SK-N-SH (cell line): ENCODE measurements at regions not wholly inside any gene's neighbourhood (a gene's known extent, or its start where the extent isn't known, plus 50 kb on each side); places are given as distances from the start of the nearest gene placed in this dataset.

Experiments
- CTCF ChIA-PET: fragments of 300-600, 350-600 bp; formaldehyde crosslinking; extraction: SDS; loops from one replicate; lab custom pipeline; 2021; lab: Yijun Ruan, JAX
- POLR2A ChIA-PET: fragments of 350-600 bp; sonication (Branson Sonifier 250); formaldehyde crosslinking; extraction: SDS; loops from one replicate; lab custom pipeline; 2020; ENCODE audit warnings: antibody characterized with exemption, inconsistent platforms; lab: Yijun Ruan, JAX
- DNase-seq: peaks from one replicate; pipeline ENCODE4 v3.0.0; 2012
- H2AFZ ChIP-seq: fragments of 200-600 bp; sonication (generic); 2 replicates; pipeline ENCODE4 v1.8.1; 2016; ENCODE audit warnings: antibody characterized with exemption, mild to moderate bottlenecking, low read depth
- H3F3A ChIP-seq: fragments of 200-600 bp; sonication (generic); replicated peaks from 2 replicates; pipeline ENCODE3; 2016; ENCODE audit warnings: antibody characterized with exemption, mild to moderate bottlenecking; ENCODE audit not compliant: insufficient read depth
- H3K27ac ChIP-seq, 2 experiments: fragments of 200-500 bp in 1 of 2; fragments of 200-600 bp in 1 of 2; sonication (Bioruptor generic) in 1 of 2; sonication (generic), shearing (Covaris generic) in 1 of 2; 2 replicates each; pipeline versions ENCODE4 v1.5.1 to v1.6.1; 2014 to 2016; ENCODE audit warnings: low read depth in 2 of 2, inconsistent platforms in 1 of 2, low read length in 1 of 2, mild to moderate bottlenecking in 1 of 2, mixed read lengths in 1 of 2
- H3K27me3 ChIP-seq: fragments of 200-600 bp; sonication (generic), shearing (Covaris generic); 2 replicates; pipeline ENCODE4 v1.6.1; 2016; ENCODE audit warnings: mixed run types; ENCODE audit not compliant: insufficient read depth
- H3K36me3 ChIP-seq, 2 experiments: fragments of 200-500 bp in 1 of 2; fragments of 200-600 bp in 1 of 2; sonication (Bioruptor generic) in 1 of 2; sonication (generic) in 1 of 2; replicated peaks in 1 of 2; 2 replicates each; pipeline versions ENCODE3 to v1.5.1; 2014 to 2016; ENCODE audit warnings: low read length in 1 of 2, mild to moderate bottlenecking in 1 of 2; ENCODE audit not compliant: insufficient read depth in 2 of 2, control insufficient read depth in 1 of 2
- H3K4me1 ChIP-seq, 2 experiments: fragments of 200-500 bp in 1 of 2; fragments of 200-600 bp in 1 of 2; sonication (Bioruptor generic) in 1 of 2; sonication (generic), shearing (Covaris generic) in 1 of 2; 2 replicates each; pipeline versions ENCODE4 v1.5.1 to v1.6.1; 2014 to 2016; ENCODE audit warnings: low read depth in 1 of 2, low read length in 1 of 2, mixed run types in 1 of 2; ENCODE audit not compliant: insufficient read depth in 2 of 2, control insufficient read depth in 1 of 2
- H3K4me2 ChIP-seq: fragments of 200-600 bp; sonication (generic), shearing (Covaris generic); 2 replicates; pipeline ENCODE4 v1.6.1; 2017; ENCODE audit warnings: mixed run types
- H3K4me3 ChIP-seq, 2 experiments: fragments of 200-500 bp in 1 of 2; fragments of 200-600 bp in 1 of 2; sonication (Bioruptor generic) in 1 of 2; sonication (generic), shearing (Covaris generic) in 1 of 2; 2 replicates each; pipeline versions ENCODE4 v1.5.1 to v1.8.1; 2014 to 2016; ENCODE audit warnings: low read depth in 2 of 2, inconsistent platforms in 1 of 2, low read length in 1 of 2, mild to moderate bottlenecking in 1 of 2, mixed read lengths in 1 of 2, moderate library complexity in 1 of 2
- H3K79me2 ChIP-seq: fragments of 200-600 bp; sonication (generic); 2 replicates; pipeline ENCODE4 v1.8.1; 2017; ENCODE audit warnings: mild to moderate bottlenecking; ENCODE audit not compliant: insufficient read depth
- H3K9ac ChIP-seq: fragments of 200-600 bp; sonication (generic); 2 replicates; pipeline ENCODE4 v1.6.1; 2017; ENCODE audit warnings: mixed run types
- H3K9me2 ChIP-seq: fragments of 200-600 bp; sonication (generic); 2 replicates; pipeline ENCODE4 v1.6.1; 2017; ENCODE audit warnings: mixed run types
- H3K9me3 ChIP-seq: fragments of 200-600 bp; sonication (generic); 2 replicates; pipeline ENCODE4 v1.6.1; 2017; ENCODE audit warnings: mixed run types, mild to moderate bottlenecking, moderate library complexity
- H4K20me1 ChIP-seq: fragments of 200-600 bp; sonication (generic); 2 replicates; pipeline ENCODE4 v1.6.1; 2017; ENCODE audit warnings: mild to moderate bottlenecking, mixed run types; ENCODE audit not compliant: insufficient read depth
- CHD2 ChIP-seq: fragments of 150-350 bp; IDR thresholded peaks from 2 replicates; pipeline ENCODE4 v1.6.1; 2018; ENCODE audit warnings: low read length; ENCODE audit not compliant: partially characterized antibody
- EP300 ChIP-seq, 2 experiments: IDR thresholded peaks; 2 replicates each; pipeline versions ENCODE4 v1.4.0 to v1.6.1; 2012; ENCODE audit warnings: borderline replicate concordance in 1 of 2, low read depth in 1 of 2, low read length in 1 of 2
- EZH2phosphoT487 ChIP-seq: fragments of 200-600 bp; sonication (generic); IDR thresholded peaks from 2 replicates; pipeline ENCODE4 v1.6.1; 2017; ENCODE audit warnings: low read depth, mixed run types, mild to moderate bottlenecking, antibody characterized with exemption, moderate library complexity, borderline replicate concordance
- FOXJ3 ChIP-seq: sonication (generic); formaldehyde crosslinking; IDR thresholded peaks from 2 replicates; pipeline ENCODE4 v1.5.1; 2020; ENCODE audit warnings: mild to moderate bottlenecking, missing genetic modification reagents
- MEF2A ChIP-seq: IDR thresholded peaks from 2 replicates; pipeline ENCODE4 v1.4.0; 2012; ENCODE audit warnings: low read depth, borderline replicate concordance
- RAD21 ChIP-seq: IDR thresholded peaks from 2 replicates; pipeline ENCODE4 v1.6.1; 2012; ENCODE audit warnings: mild to moderate bottlenecking, low read length
- REST ChIP-seq: IDR thresholded peaks from 2 replicates; pipeline ENCODE4 v1.6.1; 2012; ENCODE audit warnings: mild to moderate bottlenecking, low read depth, low read length, moderate library complexity
- RFX5 ChIP-seq: IDR thresholded peaks from 2 replicates; pipeline ENCODE4 v1.6.1; 2012; ENCODE audit warnings: mild to moderate bottlenecking, improper control_type of control experiment, low read length
- SMC3 ChIP-seq: IDR thresholded peaks from 2 replicates; pipeline ENCODE4 v1.6.1; 2012; ENCODE audit warnings: low read depth, low read length, improper control_type of control experiment
- TAF1 ChIP-seq: IDR thresholded peaks from 2 replicates; pipeline ENCODE4 v1.6.1; 2012; ENCODE audit warnings: low read depth, mild to moderate bottlenecking, low read length, moderate library complexity, borderline replicate concordance
- TEAD4 ChIP-seq: IDR thresholded peaks from 2 replicates; pipeline ENCODE4 v1.4.0; 2012; ENCODE audit warnings: mild to moderate bottlenecking, borderline replicate concordance; ENCODE audit not compliant: insufficient read depth
- WGBS: methylation state at CpG from one replicate; pipeline ENCODE4 v1.1.6; 2017; ENCODE audit warnings: low lambda C conversion rate; 5-methylcytosine and 5-hydroxymethylcytosine counted together

- Histone ChIP-seq H3K4me1 (no peaks in the 10 kb centered on the region), H3K4me2 (no peak overlapping the region), H3K36me3 (no peaks in the 10 kb centered on the region), H3K9me3 (no peaks in the 10 kb centered on the region), H3K9ac (no peak overlapping the region), H3K79me2 (no peaks in the 10 kb centered on the region), H3K27ac (no peak overlapping the region), H3F3A (no peaks in the 10 kb centered on the region), H3K4me3 (no peak overlapping the region), H3K9me2 (no peaks in the 10 kb centered on the region), H4K20me1 (no peaks in the 10 kb centered on the region), H3K27me3 (no peaks in the 10 kb centered on the region), H2AFZ (no peak overlapping the region)
- WGBS: 13% methylated on average over 2 of the region's 2 CpGs
- ChIA-PET CTCF (no interaction called here), POLR2A (no interaction called here)
- DNase-seq: no peak
- TF ChIP-seq TAF1 (no peak), TEAD4 (no peak)
Observed at GRCh38 chr10:23581906-23582450, 143.1 kb downstream of the OTUD1 start.

GRCh38 chr10:23584396-23584795 lies 145.5 kb downstream of the OTUD1 start:
- Histone ChIP-seq H3K79me2 (no peaks in the 10 kb centered on the region), H3K4me2 (no peak overlapping the region), H3F3A (no peaks in the 10 kb centered on the region), H2AFZ (no peak overlapping the region), H3K27me3 (no peaks in the 10 kb centered on the region), H3K9me2 (no peaks in the 10 kb centered on the region), H4K20me1 (no peaks in the 10 kb centered on the region), H3K9me3 (no peaks in the 10 kb centered on the region), H3K27ac (no peak overlapping the region), H3K36me3 (no peaks in the 10 kb centered on the region), H3K4me3 (no peak overlapping the region), H3K9ac (no peak overlapping the region), H3K4me1 (no peaks in the 10 kb centered on the region)
- no peak for DNase-seq
- 71% methylated on average over 2 of the region's 2 CpGs for WGBS
- TF ChIP-seq FOXJ3 (no peak), RFX5 (no peak), SMC3 (no peak), REST (no peak), MEF2A (no peak)
- ChIA-PET POLR2A (no interaction called here), CTCF (interaction anchor here (1.0 kb wide), 1 partner anchor 426 kb away, joined by 3 read pairs; no protein-coding TSS in a partner anchor)

GRCh38 chr10:23585186-23585585 lies 146.3 kb downstream of the OTUD1 start:
- DNase-seq: no peak
- no peaks in the 10 kb centered on the region for H3K4me1 ChIP-seq
- H3F3A ChIP-seq: no peaks in the 10 kb centered on the region
- H3K4me2 ChIP-seq: no peak overlapping the region
- TF ChIP-seq CHD2 (no peak), RAD21 (no peak), EP300 (IDR thresholded peaks at IDR 0.05; ENCODE audit: borderline replicate concordance in 1 of 2, low read depth in 1 of 2, low read length in 1 of 2) (no peak), EZH2phosphoT487 (no peak)
- H3K9me2 ChIP-seq: no peaks in the 10 kb centered on the region
- no peak overlapping the region for H3K9ac ChIP-seq
- no peaks in the 10 kb centered on the region for H4K20me1 ChIP-seq
- ChIA-PET POLR2A (no interaction called here), CTCF (no interaction called here)
- no peak overlapping the region for H2AFZ ChIP-seq
- no peaks in the 10 kb centered on the region for H3K27me3 ChIP-seq
- no peaks in the 10 kb centered on the region for H3K9me3 ChIP-seq
- H3K27ac ChIP-seq: no peak overlapping the region
- WGBS: 39% methylated on average over 1 of the region's 1 CpG
- no peaks in the 10 kb centered on the region for H3K79me2 ChIP-seq
- no peaks in the 10 kb centered on the region for H3K36me3 ChIP-seq
- no peak overlapping the region for H3K4me3 ChIP-seq
